ENCODE measurements at regions not wholly inside any gene's neighbourhood (a gene's known extent, or its start where the extent isn't known, plus 50 kb on each side); places are given as distances from the start of the nearest gene placed in this dataset.

DNA sequence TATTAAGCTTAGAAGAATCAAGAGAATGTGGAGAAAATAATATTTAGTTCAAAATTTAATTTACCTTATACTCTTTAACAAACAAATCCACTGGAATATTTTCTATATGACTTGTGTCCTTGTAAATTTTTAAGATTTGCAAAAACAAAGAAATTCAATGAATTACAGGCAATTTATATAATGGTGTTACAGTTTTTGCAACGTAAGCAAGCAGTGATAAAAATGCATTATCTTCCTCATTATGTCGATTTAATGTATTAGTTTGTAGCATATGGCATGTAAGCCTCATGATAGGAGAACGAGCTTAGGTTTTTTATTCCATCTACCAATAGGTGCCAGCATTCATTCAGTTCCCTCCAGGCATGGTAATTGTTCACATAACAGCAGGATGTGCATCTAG is 100.0 kb upstream of the PCDH9 start:
- H3K27me3 Mint-ChIP-seq (ENCODE audit: low read depth) = no peaks in the 10 kb centered on the region

DNA sequence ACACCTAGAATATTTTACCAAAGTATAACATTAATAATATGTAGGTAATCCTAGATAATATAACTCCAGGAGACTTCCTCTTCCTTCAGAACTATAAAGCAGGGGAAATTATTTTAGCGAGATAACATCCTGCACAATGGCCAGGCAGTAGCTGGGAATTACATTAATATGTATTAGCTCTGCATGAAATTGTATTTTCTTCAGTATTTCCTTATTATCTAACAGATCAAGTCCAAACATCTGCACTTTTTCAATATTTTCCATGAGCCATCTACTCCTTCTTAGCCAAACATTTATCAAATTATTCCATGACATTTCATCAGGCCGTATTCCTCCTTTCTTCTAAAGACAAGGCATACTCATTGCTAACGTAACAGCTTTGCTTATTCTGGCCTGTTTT is 98.8 kb upstream of the PCDH9 start:
- no peak overlapping the region for H3K27ac Mint-ChIP-seq
- POLR2A ChIA-PET = no interaction called here
- H3K9me3 Mint-ChIP-seq (ENCODE audit: insufficient read depth) = no peaks in the 10 kb centered on the region
- CTCF ChIA-PET = no interaction called here
- no peaks in the 10 kb centered on the region for H3K4me1 Mint-ChIP-seq (ENCODE audit: low read depth)
- ATAC-seq (no peak), DNase-seq (no peak)
- no peaks in the 10 kb centered on the region for H3K27me3 Mint-ChIP-seq (ENCODE audit: low read depth)
- H3K4me3 Mint-ChIP-seq = no peak overlapping the region
- H3K36me3 Mint-ChIP-seq (ENCODE audit: low read depth) = no peaks in the 10 kb centered on the region

More for the DNA sequence above, 100.0 kb upstream of the PCDH9 start:
- ChIA-PET CTCF (no interaction called here), POLR2A (no interaction called here)
- Mint-ChIP-seq H3K4me1 (ENCODE audit: low read depth) (no peaks in the 10 kb centered on the region), H3K27ac (no peak overlapping the region), H3K9me3 (ENCODE audit: insufficient read depth) (no peaks in the 10 kb centered on the region), H3K36me3 (ENCODE audit: low read depth) (no peaks in the 10 kb centered on the region), H3K4me3 (no peak overlapping the region)
- ATAC-seq = no peak
- DNase-seq = no peak

GRCh38 chr13:67318860-67319259 is 88.7 kb upstream of the PCDH9 start:
- ATAC-seq = no peak
- ChIA-PET CTCF (no interaction called here), POLR2A (no interaction called here)
- H3K4me1 Mint-ChIP-seq (ENCODE audit: low read depth) = no peaks in the 10 kb centered on the region
- H3K36me3 Mint-ChIP-seq (ENCODE audit: low read depth) = no peaks in the 10 kb centered on the region
- no peaks in the 10 kb centered on the region for H3K27me3 Mint-ChIP-seq (ENCODE audit: low read depth)
- no peaks in the 10 kb centered on the region for H3K9me3 Mint-ChIP-seq (ENCODE audit: insufficient read depth)
- no peak overlapping the region for H3K4me3 Mint-ChIP-seq
- no peak for DNase-seq
- H3K27ac Mint-ChIP-seq = no peak overlapping the region

- H3K27ac Mint-ChIP-seq = no peak overlapping the region
- H3K9me3 Mint-ChIP-seq (ENCODE audit: insufficient read depth) = no peaks in the 10 kb centered on the region
- ChIA-PET POLR2A (no interaction called here), CTCF (no interaction called here)
- DNase-seq (no peak), ATAC-seq (no peak)
- no peaks in the 10 kb centered on the region for H3K36me3 Mint-ChIP-seq (ENCODE audit: low read depth)
- H3K4me1 Mint-ChIP-seq (ENCODE audit: low read depth) = no peaks in the 10 kb centered on the region
- H3K4me3 Mint-ChIP-seq = no peak overlapping the region
- no peaks in the 10 kb centered on the region for H3K27me3 Mint-ChIP-seq (ENCODE audit: low read depth)
These were observed 88.3 kb upstream of the PCDH9 start for GRCh38 chr13:67318398-67318797.

DNA sequence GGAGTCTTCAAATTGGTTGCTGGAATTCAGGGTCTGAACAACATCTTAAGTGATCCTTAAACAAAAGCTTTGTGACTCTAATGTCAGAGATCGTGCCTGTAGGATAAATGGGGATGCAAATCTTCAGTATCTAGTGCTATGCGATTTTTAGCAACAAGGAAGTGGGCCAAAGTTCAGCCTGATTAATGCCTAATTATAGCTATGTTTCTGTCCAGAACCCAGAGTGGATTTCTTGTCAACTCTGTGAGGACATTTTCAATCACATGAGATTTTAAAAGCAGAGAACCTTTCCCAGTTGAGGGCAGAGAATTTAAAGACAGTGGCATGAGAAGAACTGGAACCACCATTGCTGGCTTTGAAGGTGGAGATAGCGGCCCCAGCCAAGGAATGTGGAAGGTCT is 84.3 kb upstream of the PCDH9 start:
- Mint-ChIP-seq H3K4me3 (no peak overlapping the region), H3K36me3 (ENCODE audit: low read depth) (no peaks in the 10 kb centered on the region), H3K27me3 (ENCODE audit: low read depth) (no peaks in the 10 kb centered on the region), H3K27ac (no peak overlapping the region), H3K4me1 (ENCODE audit: low read depth) (no peaks in the 10 kb centered on the region), H3K9me3 (ENCODE audit: insufficient read depth) (no peaks in the 10 kb centered on the region)
- ATAC-seq = no peak
- DNase-seq = no peak
- CTCF ChIA-PET = no interaction called here
- POLR2A ChIA-PET = no interaction called here

DNA sequence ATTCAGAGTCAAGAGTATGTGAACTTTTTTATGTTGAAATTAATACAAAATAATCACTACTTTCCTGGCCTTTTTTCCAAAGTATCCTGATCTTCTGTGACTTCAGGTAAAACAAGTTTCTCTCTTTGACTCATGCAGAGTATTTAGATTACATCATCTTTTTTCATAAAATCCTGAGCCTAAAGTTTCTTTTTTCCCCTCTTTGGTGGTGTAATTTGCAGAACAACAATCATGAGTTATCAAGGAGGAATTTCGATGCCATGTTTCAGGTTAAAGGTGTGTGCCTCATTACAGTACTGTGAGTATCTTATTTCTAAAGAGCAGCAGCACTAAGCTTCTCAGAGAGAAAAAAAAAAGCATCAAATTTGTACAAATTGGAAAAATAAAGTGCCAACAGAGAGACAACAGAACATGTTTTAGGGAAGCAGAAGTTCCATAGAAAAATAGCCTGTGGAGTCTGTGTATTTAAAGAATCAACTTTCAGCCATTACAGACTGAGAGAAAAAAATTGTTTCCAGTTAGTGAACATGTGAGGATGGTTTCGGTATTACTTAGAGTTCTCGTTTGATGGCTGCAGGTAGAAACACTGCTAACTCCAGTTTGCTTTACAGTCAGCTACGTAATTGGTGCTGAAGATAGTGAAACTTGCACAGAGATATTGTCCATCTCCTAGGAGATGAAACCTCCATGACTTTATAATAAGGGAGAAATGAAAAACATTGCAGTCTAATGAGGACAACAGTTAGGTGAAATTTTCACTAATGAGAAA is 78.1 kb upstream of the PCDH9 start:
- H3K36me3 Mint-ChIP-seq (ENCODE audit: low read depth) = no peaks in the 10 kb centered on the region
- H3K27ac Mint-ChIP-seq = no peak overlapping the region
- no peaks in the 10 kb centered on the region for H3K27me3 Mint-ChIP-seq (ENCODE audit: low read depth)
- ChIA-PET POLR2A (no interaction called here), CTCF (no interaction called here)
- no peak for ATAC-seq
- no peak for DNase-seq
- H3K9me3 Mint-ChIP-seq (ENCODE audit: insufficient read depth) = no peaks in the 10 kb centered on the region
- H3K4me3 Mint-ChIP-seq = no peak overlapping the region
- H3K4me1 Mint-ChIP-seq (ENCODE audit: low read depth) = no peaks in the 10 kb centered on the region

DNA sequence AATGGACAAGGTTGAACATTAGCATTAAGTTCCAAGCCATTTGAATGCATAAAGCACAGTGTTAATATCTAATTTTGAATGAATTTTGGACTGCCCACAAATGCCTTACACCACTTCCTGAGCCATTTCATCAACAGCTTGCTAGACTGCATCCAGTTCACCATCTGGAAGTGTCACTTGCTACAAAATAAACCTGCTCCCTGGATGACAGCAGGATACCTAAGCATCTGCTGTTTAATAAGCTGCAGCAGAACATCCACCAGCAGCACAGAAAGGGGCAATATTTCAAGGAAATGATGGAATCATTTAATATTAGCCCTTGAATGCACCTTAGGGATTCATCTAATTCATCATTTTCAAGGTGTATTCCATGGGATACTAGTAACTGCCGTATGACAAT is 76.6 kb upstream of the PCDH9 start:
- Mint-ChIP-seq H3K4me1 (ENCODE audit: low read depth) (no peaks in the 10 kb centered on the region), H3K27ac (no peak overlapping the region), H3K36me3 (ENCODE audit: low read depth) (no peaks in the 10 kb centered on the region), H3K27me3 (ENCODE audit: low read depth) (no peaks in the 10 kb centered on the region), H3K4me3 (no peak overlapping the region), H3K9me3 (ENCODE audit: insufficient read depth) (no peaks in the 10 kb centered on the region)
- POLR2A ChIA-PET = no interaction called here
- CTCF ChIA-PET = no interaction called here
- DNase-seq (no peak), ATAC-seq (no peak)

- POLR2A ChIA-PET = no interaction called here
- no peaks in the 10 kb centered on the region for H3K27me3 Mint-ChIP-seq (ENCODE audit: low read depth)
- H3K36me3 Mint-ChIP-seq (ENCODE audit: low read depth) = no peaks in the 10 kb centered on the region
- ATAC-seq (no peak), DNase-seq (no peak)
- CTCF ChIA-PET = no interaction called here
- H3K4me1 Mint-ChIP-seq (ENCODE audit: low read depth) = no peaks in the 10 kb centered on the region
- H3K27ac Mint-ChIP-seq = no peak overlapping the region
- H3K4me3 Mint-ChIP-seq = no peak overlapping the region
- H3K9me3 Mint-ChIP-seq (ENCODE audit: insufficient read depth) = no peaks in the 10 kb centered on the region
These were observed 73.7 kb upstream of the PCDH9 start for GRCh38 chr13:67303661-67304333.

- H3K4me3 Mint-ChIP-seq = no peak overlapping the region
These were observed 69.6 kb upstream of the PCDH9 start for GRCh38 chr13:67299751-67300150.

DNA sequence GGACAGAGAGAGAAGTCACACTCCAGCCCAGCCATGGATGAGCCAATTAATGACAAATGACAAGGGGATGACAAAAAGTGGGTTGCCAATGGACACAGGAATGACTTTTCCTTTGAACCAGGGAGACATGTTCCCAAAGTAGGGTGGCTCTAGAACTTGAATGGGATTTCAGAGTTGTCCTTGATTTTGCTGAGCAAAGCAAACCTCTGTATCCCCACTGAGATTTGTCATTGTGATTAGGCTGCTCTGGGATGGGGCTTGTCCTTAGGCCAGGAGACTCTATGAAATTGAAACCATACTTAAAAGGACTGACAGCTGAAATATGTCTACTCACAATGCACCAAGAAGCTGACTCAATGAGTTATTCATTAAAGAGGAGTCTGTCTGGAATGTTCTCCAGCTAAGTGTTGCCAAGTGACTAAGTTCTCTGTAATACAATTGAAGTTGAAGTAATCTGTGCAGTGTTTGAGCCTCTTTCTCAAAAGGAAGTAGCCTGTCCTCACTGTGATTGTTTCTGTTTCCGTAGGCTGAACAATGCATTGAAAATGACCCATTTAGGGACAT is 69.0 kb upstream of the PCDH9 start:
- no peak overlapping the region for H3K27ac Mint-ChIP-seq
- DNase-seq (no peak), ATAC-seq (no peak)
- H3K27me3 Mint-ChIP-seq (ENCODE audit: low read depth) = no peaks in the 10 kb centered on the region
- H3K4me1 Mint-ChIP-seq (ENCODE audit: low read depth) = no peaks in the 10 kb centered on the region
- H3K9me3 Mint-ChIP-seq (ENCODE audit: insufficient read depth) = no peaks in the 10 kb centered on the region
- ChIA-PET POLR2A (no interaction called here), CTCF (no interaction called here)
- no peak overlapping the region for H3K4me3 Mint-ChIP-seq
- H3K36me3 Mint-ChIP-seq (ENCODE audit: low read depth) = no peaks in the 10 kb centered on the region

More at GRCh38 chr13:67299751-67300150, 69.6 kb upstream of the PCDH9 start:
- H3K27ac Mint-ChIP-seq = no peak overlapping the region
- H3K4me1 Mint-ChIP-seq (ENCODE audit: low read depth) = no peaks in the 10 kb centered on the region
- ATAC-seq (no peak), DNase-seq (no peak)
- POLR2A ChIA-PET = no interaction called here
- H3K27me3 Mint-ChIP-seq (ENCODE audit: low read depth) = no peaks in the 10 kb centered on the region
- no peaks in the 10 kb centered on the region for H3K36me3 Mint-ChIP-seq (ENCODE audit: low read depth)
- no peaks in the 10 kb centered on the region for H3K9me3 Mint-ChIP-seq (ENCODE audit: insufficient read depth)
- CTCF ChIA-PET = no interaction called here

DNA sequence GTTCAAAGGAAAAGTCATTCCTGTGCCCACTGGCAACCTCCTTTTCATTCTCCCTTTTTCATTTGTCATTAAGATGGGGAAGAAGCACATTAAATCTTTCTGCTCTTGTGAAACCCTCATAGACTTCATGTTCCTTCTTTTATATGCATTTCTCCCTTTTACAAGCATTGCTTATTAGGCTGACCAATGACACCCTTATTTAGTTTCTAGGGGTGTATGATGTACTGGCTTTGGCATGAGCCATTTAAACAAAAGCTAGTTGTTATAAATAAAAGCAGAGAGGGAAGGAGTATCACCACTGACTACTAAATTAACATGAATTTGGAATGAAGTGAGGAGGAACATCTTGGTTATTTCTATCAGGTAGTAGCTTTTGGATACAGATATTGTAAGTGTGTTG is 68.2 kb upstream of the PCDH9 start:
- H3K36me3 Mint-ChIP-seq (ENCODE audit: low read depth) = no peaks in the 10 kb centered on the region
- ChIA-PET CTCF (no interaction called here), POLR2A (no interaction called here)
- H3K4me1 Mint-ChIP-seq (ENCODE audit: low read depth) = no peaks in the 10 kb centered on the region
- H3K27ac Mint-ChIP-seq = no peak overlapping the region
- no peak overlapping the region for H3K4me3 Mint-ChIP-seq
- ATAC-seq (no peak), DNase-seq (no peak)
- H3K9me3 Mint-ChIP-seq (ENCODE audit: insufficient read depth) = no peaks in the 10 kb centered on the region
- H3K27me3 Mint-ChIP-seq (ENCODE audit: low read depth) = no peaks in the 10 kb centered on the region

DNA sequence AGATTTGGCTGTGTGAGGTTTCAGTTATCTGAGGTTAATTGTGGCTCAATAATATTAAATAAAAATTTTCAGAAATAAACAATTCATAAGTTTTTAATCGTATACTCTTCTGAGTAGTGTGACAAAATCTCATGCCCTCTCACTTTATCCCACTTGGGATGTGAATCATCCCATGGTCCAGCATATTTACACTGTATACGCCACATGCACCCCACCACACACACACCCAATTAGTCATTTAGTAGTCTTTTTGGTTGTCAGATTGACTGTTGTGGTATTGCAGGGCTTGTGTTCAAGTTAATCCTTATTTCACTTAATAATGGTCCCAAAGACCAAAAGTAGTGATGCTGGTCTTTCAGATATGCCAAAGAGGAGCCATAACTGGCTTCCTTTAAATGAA is 66.4 kb upstream of the PCDH9 start:
- POLR2A ChIA-PET = no interaction called here
- H3K27me3 Mint-ChIP-seq (ENCODE audit: low read depth) = no peaks in the 10 kb centered on the region
- no peaks in the 10 kb centered on the region for H3K4me1 Mint-ChIP-seq (ENCODE audit: low read depth)
- no peaks in the 10 kb centered on the region for H3K36me3 Mint-ChIP-seq (ENCODE audit: low read depth)
- DNase-seq (no peak), ATAC-seq (no peak)
- H3K27ac Mint-ChIP-seq = no peak overlapping the region
- no peak overlapping the region for H3K4me3 Mint-ChIP-seq
- CTCF ChIA-PET = no interaction called here
- no peaks in the 10 kb centered on the region for H3K9me3 Mint-ChIP-seq (ENCODE audit: insufficient read depth)

GRCh38 chr13:67292886-67293285 is 62.8 kb upstream of the PCDH9 start:
- Mint-ChIP-seq H3K27me3 (ENCODE audit: low read depth) (no peaks in the 10 kb centered on the region), H3K4me3 (no peak overlapping the region), H3K36me3 (ENCODE audit: low read depth) (no peaks in the 10 kb centered on the region), H3K4me1 (ENCODE audit: low read depth) (no peaks in the 10 kb centered on the region), H3K9me3 (ENCODE audit: insufficient read depth) (no peaks in the 10 kb centered on the region), H3K27ac (no peak overlapping the region)
- ATAC-seq = no peak
- no peak for DNase-seq
- ChIA-PET POLR2A (no interaction called here), CTCF (no interaction called here)
